Sciatic nerve (tissue), 2 donors: ENCODE measurements at regions not wholly inside any gene's neighbourhood (a gene's known extent, or its start where the extent isn't known, plus 50 kb on each side); places are given as distances from the start of the nearest gene placed in this dataset.

Experiments
- ATAC-seq: fragments of 200-7000 bp; cut with Tn5 transposase; one replicate; pipeline ENCODE4 v1.9.1; 2020; ENCODE audit warnings: mild to moderate bottlenecking, moderate library complexity
- DNase-seq: peaks from one replicate; pipeline ENCODE4 v3.0.0-alpha.2; 2020; ENCODE audit warnings: low spot score
- intact Hi-C: fragments of 100-400 bp; cut with DNase I; formaldehyde crosslinking; loops from one replicate; pipeline ENCODE4 v1.14.2; 2022
- donor health status: DM: no; HTN: no; CAD: no.
- donor health status: DM: no; HTN: no; CAD: no.

DNA sequence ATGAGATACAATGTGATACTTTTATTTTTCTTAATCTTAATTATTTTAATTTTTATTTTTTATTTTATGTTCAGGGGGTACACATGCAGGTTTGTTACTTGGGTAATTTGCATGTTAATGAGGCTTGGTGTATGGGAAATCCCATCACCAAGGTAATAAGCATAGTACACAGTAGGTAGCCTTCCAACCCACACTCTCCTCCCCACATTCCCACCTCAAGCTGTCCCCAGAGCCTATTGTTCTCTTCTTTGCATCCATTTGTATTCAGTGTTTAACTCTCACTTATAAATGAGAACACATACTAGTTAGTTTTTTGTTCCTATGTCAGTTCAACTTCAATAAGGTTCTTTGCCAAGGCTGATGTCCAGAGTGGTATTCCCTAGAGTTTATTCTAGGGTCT lies 1375.4 kb downstream of the NSUN3 start:
- no peak for ATAC-seq
- DNase-seq: no peak
- intact Hi-C loops: no loop called here

DNA sequence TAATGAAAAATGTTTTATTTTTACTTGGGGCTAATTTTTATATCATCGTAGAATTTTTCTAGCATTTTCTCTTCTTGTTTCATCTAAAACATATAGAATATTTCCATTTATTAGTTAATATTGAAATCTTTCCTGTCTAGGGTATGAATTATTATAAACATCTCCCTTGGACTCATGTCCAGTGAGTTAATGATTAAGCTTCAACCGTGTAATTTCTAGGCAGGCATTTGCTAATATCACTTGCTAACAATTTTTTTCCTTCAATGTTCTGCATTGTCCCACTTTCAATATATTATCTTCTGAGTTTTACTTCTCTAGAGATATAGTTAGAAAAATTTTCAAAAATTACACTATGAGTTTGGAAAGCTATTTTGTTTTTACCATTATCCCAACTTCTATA lies 1371.6 kb upstream of the EPHA6 start:
- ATAC-seq: no peak
- intact Hi-C loops: no loop called here
- DNase-seq: no peak

DNA sequence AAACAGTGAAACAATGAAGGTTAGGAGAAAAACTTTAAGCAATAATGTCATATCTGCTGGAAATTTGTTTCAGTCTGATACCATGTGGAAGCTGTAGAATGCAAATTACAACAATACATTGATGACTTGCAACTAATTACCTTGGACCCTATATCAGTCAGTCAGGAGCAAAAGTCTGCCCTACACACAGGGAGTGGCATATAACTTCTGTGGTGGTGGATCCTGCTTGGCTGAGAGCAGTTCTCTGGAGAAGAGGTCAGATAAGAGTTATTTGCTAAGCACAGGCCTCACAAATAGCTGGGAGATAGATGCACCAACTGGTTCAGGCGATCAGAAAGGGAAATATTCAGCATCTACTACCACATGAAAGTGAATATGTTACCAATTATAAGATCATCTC lies 1364.6 kb upstream of the EPHA6 start:
- ATAC-seq: no peak
- DNase-seq: no peak
- intact Hi-C loops: no loop called here

DNA sequence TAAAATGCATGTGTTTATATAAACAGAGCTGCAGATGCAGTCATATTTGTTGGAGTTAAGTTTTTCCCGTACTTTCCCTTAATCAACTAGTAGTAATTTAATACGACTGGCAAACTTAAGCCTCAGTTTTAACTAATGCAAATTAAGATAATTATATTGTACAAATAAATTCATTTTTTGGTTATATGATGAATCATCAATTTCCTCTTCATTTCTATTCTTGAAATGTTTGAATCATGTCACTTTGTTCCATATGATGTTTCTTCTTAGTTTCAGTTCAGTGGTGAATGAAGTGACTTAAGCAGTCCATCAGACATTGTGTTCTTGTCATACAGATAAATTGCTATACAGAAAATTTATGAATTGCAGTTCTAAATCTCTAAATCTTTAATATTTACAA lies 1361.2 kb upstream of the EPHA6 start:
- intact Hi-C loops: no loop called here
- no peak for ATAC-seq
- DNase-seq: no peak

DNA sequence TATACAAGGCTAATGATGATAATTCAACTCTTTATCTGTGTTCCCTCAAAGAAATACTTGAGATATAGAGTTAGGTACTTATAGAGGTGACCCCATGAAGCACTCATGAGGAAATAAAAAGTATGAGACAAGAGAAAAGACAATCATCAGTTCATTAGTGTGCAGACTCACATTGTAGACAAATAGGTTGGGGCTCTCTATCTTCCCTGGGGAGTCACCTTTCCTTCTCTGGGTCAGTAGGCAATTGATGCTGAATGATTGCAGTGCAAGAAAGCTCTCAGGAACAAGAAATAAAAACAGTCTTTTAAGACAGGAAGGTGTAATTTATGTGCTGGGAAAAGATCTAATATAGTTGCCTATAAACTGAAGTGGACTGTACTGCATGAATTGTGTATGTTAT lies 1357.6 kb upstream of the EPHA6 start:
- intact Hi-C loops: no loop called here
- no peak for ATAC-seq
- DNase-seq: no peak

DNA sequence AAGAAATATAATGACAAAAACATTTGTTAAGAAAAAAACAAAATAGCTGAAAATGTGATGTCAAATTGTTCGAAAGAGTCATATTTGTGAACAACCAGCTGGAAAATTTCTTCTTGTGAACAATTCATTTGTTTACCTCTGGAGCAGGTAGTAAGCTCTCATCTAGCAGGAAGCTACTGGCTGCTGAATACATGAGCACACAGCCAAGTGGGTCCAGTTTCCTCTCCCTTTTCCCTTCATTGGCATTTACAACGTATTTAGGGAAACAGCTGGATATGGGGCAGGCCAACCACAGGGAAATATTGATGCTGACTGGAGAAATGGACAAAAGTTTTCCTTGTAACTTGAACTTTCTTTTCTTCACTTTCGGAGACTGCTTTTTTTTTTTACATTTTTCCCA lies 1354.7 kb upstream of the EPHA6 start:
- intact Hi-C loops: no loop called here
- DNase-seq (no peak), ATAC-seq (no peak)

DNA sequence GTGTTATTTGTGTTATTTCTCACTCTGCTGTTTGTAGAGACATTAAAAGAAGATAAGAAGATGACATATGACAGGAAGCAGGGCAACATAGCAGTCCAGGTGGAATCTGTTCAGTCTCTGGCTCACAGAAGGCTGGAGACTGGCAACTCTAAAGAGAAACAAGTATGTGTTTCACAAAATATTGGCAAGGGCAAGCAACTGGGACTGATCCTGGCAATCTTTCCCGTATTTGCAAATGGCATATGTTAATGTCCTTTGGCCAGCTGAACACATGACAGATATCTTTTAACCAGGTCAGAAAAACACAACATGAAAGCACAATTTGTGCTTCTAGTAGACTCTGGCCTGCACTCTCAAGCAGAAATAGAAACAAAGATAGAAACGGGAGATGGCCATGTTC lies 1354.1 kb upstream of the EPHA6 start:
- no peak for ATAC-seq
- intact Hi-C loops: no loop called here
- no peak for DNase-seq

DNA sequence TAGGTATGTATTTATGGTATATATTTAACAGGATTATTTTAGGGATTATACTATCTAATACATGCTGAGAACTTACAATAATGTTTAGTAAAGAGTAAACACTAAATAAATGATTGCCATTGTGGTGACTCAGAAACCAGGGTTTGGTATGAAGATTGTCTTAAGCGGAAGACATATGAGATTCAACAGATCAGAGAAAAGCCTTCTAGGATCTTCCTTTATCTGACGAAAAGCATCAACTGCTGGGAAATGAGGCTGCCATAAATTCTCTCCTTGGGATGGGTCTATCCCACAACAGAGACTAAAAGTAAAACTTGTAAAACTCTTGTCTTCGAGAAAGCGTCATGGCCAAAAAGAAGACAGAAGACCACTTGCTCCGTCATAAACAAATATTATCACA lies 1352.2 kb upstream of the EPHA6 start:
- intact Hi-C loops: no loop called here
- no peak for ATAC-seq
- no peak for DNase-seq

DNA sequence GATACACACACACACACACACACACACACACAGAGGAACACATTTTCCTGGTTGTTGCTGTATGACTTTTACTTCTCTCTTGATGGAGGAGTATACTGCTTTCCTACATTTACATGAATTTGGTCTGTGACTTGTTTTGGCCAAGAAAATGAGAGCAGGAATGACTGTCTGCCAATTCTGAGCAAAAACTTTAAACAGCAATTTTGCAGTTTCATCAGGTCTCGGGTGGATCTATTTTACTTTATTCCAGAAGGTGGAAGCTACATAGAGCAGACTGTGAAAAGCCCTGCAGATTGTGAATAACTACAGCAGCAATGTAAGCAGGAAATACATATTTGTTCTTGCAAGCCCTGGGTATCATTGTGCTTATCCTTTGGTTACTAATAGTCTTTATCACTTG lies 1350.0 kb upstream of the EPHA6 start:
- no peak for ATAC-seq
- DNase-seq: no peak
- intact Hi-C loops: no loop called here

DNA sequence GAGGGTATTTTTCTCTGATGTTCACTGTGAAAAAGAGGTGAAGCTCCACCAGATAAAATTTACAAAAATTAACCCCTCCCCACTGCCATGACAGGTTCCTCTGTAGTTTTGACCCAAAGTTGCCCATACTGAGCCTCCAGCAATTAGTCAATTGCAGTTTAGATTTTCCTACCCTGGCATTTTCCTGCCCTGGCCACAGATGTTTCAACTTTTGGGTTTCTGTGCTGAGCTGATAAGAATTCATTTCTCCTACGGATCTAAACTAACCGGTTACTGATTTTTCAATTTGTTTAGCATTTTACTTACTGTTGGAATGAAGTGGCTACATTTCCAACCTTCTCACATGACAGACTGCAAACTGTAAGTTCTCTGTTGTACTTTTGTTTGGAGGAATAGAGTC lies 1346.1 kb upstream of the EPHA6 start:
- intact Hi-C loops: no loop called here
- DNase-seq (no peak), ATAC-seq (no peak)

DNA sequence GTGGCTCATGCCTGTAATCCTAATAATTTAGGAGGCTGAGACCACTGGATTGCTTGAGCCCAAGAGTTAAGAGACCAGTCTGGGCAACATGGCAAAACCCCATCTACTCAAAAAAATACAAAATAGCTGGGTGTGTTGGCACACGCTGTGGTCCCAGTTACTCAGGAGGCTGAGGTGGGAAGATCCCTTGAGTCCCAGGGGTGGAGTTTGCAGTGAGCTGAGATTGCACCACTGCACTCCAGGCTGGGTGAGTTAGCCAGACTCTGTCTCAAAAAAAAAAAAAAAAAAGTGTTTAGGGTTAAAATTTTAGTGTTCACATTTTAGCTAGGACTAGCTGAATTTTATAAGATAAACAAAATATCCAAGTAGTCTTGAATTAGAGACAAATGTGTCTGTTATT lies 1340.1 kb upstream of the EPHA6 start:
- no peak for DNase-seq
- no peak for ATAC-seq
- intact Hi-C loops: no loop called here

DNA sequence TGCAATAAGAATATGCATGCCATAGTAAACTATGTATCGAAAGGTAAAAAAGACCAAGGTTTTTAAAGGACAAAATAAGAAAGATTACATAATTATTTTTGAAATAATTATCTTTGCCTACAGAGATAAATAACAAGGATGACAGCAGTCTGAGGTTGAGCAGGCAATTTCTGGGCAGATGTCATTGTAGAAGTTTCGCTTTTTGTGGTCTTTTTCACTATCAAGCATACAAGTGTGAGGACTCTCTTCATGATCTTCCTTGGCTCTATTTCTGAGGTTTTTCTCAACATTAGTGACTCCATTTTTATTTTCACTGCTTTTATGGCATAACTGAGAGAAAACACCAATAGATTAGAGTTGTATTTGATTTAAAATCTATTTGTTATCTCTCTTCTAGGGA lies 1337.9 kb upstream of the EPHA6 start:
- intact Hi-C loops: no loop called here
- ATAC-seq (no peak), DNase-seq (no peak)

DNA sequence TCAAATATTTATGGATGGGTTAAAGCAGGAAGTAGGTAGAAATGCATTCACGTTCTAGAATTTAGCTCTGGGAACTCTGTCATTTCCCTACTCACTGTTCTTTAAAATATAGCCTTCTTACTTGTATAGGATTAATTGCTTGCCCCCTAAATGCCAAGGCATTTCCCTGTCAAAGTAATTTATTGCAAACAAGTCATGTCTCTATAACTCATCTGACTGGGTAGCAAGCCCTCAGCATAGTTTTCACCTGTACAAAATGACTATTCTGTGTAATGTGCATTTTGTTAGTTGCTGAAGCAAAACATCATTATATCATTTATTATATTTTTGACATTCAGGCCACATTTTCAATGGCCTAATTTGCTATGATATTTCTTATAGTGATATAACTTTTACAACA lies 1308.2 kb upstream of the EPHA6 start:
- intact Hi-C loops: no loop called here
- ATAC-seq (no peak), DNase-seq (no peak)

DNA sequence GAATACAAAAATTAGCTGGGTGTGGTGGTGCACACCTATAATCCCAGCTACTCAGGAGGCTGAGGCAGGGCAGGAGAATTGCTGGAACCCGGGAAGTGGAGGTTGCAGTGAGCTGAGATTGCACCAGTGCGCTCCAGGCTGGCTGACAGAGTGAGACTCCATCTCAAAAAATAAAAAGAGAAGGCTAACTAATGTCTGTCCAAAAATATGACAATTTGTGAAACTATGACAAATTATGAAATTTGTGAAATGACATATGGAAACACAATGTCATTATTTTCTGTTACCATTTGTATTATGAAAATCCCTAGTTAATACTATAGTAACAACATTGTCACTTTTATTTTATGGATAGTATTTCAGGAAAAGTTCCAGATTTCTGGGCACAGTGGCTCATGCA lies 1306.3 kb upstream of the EPHA6 start:
- no peak for DNase-seq
- intact Hi-C loops: no loop called here

DNA sequence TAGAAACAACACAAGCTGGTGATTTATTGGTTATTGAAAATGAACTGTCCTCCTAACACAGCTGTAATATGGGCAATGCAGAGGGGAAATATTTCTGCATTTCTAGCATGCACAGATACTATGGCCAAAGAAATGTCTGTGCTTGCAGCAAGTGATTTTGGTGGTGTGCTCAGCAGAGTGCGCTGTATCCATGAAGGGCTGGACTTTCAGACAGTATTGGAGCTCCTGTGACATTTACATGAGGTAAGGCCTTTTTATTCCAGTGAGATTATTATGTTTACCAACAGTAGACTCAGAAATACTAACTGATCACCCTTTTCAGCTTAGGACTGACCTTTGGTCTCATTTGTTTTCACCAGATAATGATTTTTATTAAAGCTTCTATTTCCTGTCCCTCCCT lies 1302.6 kb upstream of the EPHA6 start:
- DNase-seq (no peak), ATAC-seq (no peak)
- intact Hi-C loops: no loop called here

More for the DNA sequence above, 1306.3 kb upstream of the EPHA6 start:
- no peak for ATAC-seq

DNA sequence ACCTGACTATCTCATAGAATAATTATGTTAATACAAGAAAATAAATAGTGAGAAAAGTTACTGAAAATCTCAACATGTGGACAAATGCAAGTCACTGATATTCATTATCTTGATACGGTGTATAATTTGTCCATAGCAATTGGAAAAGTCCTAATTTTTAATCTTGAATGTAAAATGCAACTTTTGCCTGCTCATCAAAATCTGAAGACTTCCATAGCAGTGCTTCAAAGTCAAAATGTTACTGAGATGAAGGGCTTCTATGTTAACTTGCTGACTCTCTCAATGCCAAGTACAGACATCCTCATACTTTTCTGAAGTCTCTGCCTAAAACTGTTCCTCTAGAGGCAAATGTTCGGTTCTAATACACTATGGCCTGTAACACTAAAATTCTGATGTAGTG lies 1300.1 kb upstream of the EPHA6 start:
- ATAC-seq (no peak), DNase-seq (no peak)
- intact Hi-C loops: no loop called here

DNA sequence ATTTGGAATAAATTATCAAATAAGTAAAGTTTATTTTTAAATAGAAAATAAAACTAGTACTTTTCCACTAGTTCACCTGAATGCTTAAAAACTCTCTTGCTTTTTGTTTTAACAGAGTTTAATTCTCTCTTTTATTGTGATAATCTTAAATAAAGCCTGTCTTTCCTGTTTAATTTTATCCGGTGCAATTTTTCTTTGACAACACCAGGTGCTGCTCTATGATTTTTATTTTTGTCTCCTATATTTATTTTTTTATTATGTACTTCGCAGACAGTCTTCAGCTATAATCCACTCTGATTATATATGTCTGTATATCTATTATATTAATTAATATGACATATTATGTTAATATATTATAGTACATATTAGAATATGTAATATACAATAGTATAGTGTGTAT lies 1293.0 kb upstream of the EPHA6 start:
- intact Hi-C loops: no loop called here

DNA sequence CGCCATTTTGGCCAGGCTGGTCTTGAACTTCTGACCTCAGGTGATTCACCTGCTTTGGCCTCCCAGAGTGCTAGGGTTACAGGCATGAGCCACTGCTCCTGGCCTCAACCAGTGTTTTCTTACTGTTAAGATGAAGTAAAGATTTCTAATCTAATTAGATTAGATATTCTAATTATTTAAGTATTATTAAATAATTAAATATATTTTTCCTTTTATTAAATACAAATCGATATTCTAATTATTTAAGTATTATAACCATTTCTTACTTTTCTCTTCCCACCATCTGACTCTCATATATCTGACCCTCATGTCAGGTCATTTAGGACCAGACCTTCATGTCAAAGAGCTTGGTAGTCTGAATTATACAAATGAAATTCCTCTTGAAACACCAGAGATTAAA lies 1291.9 kb upstream of the EPHA6 start:
- DNase-seq (no peak), ATAC-seq (no peak)
- intact Hi-C loops: no loop called here

More for the DNA sequence above, 1293.0 kb upstream of the EPHA6 start:
- ATAC-seq: no peak
- DNase-seq: no peak

DNA sequence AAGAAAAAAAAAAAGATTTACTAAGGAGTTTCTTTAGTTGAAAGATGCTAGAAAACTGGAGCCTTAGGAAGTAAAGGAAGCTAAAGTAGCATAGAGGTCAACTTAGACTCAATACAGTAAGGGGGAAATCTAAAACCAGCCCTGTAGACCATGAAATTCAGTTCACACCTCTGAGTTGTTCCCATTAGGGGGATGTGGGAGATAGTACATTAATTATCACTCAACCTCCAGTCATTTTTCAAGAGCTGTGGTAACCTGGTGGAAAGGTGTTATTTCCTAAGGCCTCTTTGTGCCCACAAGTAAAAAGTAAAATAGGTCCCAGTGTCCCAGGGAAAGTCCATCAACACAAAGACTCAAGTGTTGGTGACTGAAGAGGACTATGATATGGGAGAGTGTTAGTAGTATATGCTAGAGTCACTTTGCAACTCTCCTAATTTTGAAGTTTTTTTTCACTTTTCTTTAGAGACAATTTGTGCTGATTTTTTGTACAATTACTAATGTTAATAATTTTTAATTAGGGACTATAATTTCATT lies 1274.4 kb upstream of the EPHA6 start:
- ATAC-seq (no peak), DNase-seq (no peak)
- intact Hi-C loops: no loop called here

DNA sequence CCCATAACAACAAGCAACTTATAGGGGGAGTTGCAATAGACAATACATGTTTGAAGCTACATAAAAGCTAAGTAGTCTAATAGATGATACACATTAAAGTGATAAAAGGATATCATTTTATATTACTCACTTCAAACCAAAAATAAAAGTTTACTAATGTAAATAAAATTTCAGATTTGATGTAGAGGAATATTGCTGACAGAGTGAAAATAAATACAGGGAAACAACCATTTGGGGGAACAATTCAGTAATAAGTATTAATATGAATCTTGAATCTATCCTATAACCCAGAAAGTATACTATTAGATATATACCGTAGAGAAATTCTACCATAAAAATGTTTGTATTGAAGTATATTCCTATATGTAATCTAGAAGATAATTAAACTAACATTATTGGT lies 1248.9 kb upstream of the EPHA6 start:
- ATAC-seq (no peak), DNase-seq (no peak)
- intact Hi-C loops: no loop called here

DNA sequence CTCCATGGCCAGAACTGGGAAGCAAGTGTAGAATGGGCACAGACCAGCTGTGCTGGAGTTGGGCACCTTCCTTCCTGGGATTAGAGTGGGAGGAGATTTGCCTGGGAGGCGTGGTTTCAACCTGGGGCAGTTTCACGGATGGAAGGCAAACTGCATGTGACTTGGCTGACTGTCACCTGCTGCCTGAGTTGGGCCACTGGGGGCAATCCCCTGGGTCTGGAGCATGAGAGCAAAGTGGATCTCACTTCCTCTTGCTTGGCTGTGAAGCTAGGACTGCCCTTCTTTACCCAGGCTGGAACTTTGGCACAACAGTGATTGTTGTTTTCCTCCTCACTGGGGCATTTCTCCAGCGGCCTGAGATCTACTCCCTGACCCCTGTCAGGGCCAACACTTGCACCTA lies 1247.0 kb upstream of the EPHA6 start:
- no peak for ATAC-seq
- DNase-seq: no peak
- intact Hi-C loops: no loop called here

DNA sequence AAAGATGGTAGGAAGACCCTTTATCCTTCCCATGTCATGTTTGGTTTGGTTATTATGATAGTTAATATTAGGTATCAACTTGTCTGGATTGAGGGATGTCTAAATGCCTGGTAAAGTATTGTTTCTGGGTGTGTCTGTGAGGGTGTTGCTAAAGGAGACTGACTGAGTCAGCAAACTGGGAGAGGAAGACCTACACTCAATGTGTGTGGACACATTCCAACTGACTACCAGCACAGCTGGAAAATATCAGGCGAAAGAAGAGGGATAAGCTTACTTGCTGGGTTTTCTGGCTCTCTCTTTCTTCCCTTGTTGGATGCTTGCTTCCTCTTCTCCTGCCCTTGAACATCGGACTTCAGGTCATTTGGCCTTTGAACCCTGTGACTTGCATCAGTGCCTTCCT lies 1227.6 kb upstream of the EPHA6 start:
- intact Hi-C loops: no loop called here
- ATAC-seq (no peak), DNase-seq (no peak)
